IMR-90 (cell line): ENCODE measurements at regions not wholly inside any gene's neighbourhood (a gene's known extent, or its start where the extent isn't known, plus 50 kb on each side); places are given as distances from the start of the nearest gene placed in this dataset.

ENCODE experiments used
- ATAC-seq: fragments of 200-7000 bp; cut with Tn5 transposase; 2 replicates; pipeline ENCODE4 v1.9.1; 2020; ENCODE audit warnings: low read depth, mild to moderate bottlenecking, moderate library complexity
- BruUV-seq: library from RNA; stranded (reverse); fragments of 400-500 nt; replicated peaks from 2 replicates; lab custom pipeline; 2021; lab: Mats Ljungman, UMichigan
- CTCF ChIA-PET: fragments of 300-600 bp; formaldehyde crosslinking; extraction: SDS; loops from one replicate; lab custom pipeline; 2021; ENCODE audit warnings: antibody characterized with exemption; lab: Yijun Ruan, JAX
- POLR2A ChIA-PET: fragments of 300-600 bp; sonication (Branson Sonifier 250); formaldehyde crosslinking; loops from one replicate; lab custom pipeline; 2022; ENCODE audit warnings: antibody characterized with exemption; ENCODE audit not compliant: unreplicated experiment; lab: Charles Lee
- DNase-seq: peaks from one replicate; pipeline ENCODE4 v3.0.0; 2013
- H2AFZ ChIP-seq: replicated peaks from 2 replicates; pipeline ENCODE3; 2013; ENCODE audit warnings: low read length, mild to moderate bottlenecking; ENCODE audit not compliant: poor library complexity
- H2AK5ac ChIP-seq: 2 replicates; pipeline ENCODE4 v1.6.1; 2013; ENCODE audit warnings: low read depth, low read length, inconsistent platforms
- H2AK9ac ChIP-seq: replicated peaks from 2 replicates; pipeline ENCODE3; 2013; ENCODE audit warnings: mild to moderate bottlenecking, low read depth, low read length, moderate library complexity; ENCODE audit not compliant: poor library complexity
- H2BK120ac ChIP-seq: 2 replicates; pipeline ENCODE4 v1.6.1; 2013; ENCODE audit warnings: low read depth, low read length, inconsistent platforms
- H2BK15ac ChIP-seq: 3 replicates; pipeline ENCODE4 v1.6.1; 2013; ENCODE audit warnings: low read depth, low read length, inconsistent platforms
- H2BK20ac ChIP-seq: 2 replicates; pipeline ENCODE4 v1.6.1; 2013; ENCODE audit warnings: low read depth, mild to moderate bottlenecking, inconsistent platforms, low read length, moderate library complexity
- H2BK5ac ChIP-seq: 2 replicates; pipeline ENCODE4 v1.6.1; 2013; ENCODE audit warnings: mild to moderate bottlenecking, low read depth, low read length, inconsistent platforms; ENCODE audit not compliant: poor library complexity, severe bottlenecking
- H3K14ac ChIP-seq: replicated peaks from 2 replicates; pipeline ENCODE4 v1.6.1; 2013; ENCODE audit warnings: low read depth, low read length, inconsistent platforms
- H3K18ac ChIP-seq: 2 replicates; pipeline ENCODE4 v1.6.1; 2013; ENCODE audit warnings: low read depth, low read length, control low read depth
- H3K23ac ChIP-seq: 2 replicates; pipeline ENCODE4 v1.6.1; 2013; ENCODE audit warnings: low read depth, low read length, inconsistent platforms
- H3K27ac ChIP-seq: 2 replicates; pipeline ENCODE4 v1.5.1; 2013; ENCODE audit warnings: mild to moderate bottlenecking, control low read depth, low read length; ENCODE audit not compliant: insufficient read depth
- H3K27me3 ChIP-seq: 2 replicates; pipeline ENCODE4 v1.6.1; 2013; ENCODE audit warnings: low read length; ENCODE audit not compliant: control insufficient read depth, insufficient read depth
- H3K36me3 ChIP-seq: 2 replicates; pipeline ENCODE4 v1.6.1; 2013; ENCODE audit warnings: low read length, mixed read lengths; ENCODE audit not compliant: control insufficient read depth, insufficient read depth
- H3K4ac ChIP-seq: 2 replicates; pipeline ENCODE4 v1.6.1; 2013; ENCODE audit warnings: low read depth, low read length, inconsistent platforms
- H3K4me1 ChIP-seq: 2 replicates; pipeline ENCODE4 v1.6.1; 2013; ENCODE audit warnings: low read length, mixed read lengths; ENCODE audit not compliant: control insufficient read depth, insufficient read depth
- H3K4me2 ChIP-seq: 2 replicates; pipeline ENCODE4 v1.6.1; 2013; ENCODE audit warnings: low read depth, mild to moderate bottlenecking, control low read depth, low read length, moderate library complexity
- H3K4me3 ChIP-seq: 2 replicates; pipeline ENCODE4 v1.5.1; 2013; ENCODE audit warnings: low read depth, mild to moderate bottlenecking, control low read depth, low read length, moderate library complexity; ENCODE audit not compliant: insufficient read depth
- H3K56ac ChIP-seq: 2 replicates; pipeline ENCODE4 v1.6.1; 2013; ENCODE audit warnings: low read length, inconsistent platforms; ENCODE audit not compliant: insufficient read depth; ENCODE audit errors: extremely low read depth
- H3K79me1 ChIP-seq, 2 experiments: 2 replicates each; pipeline ENCODE4 v1.6.1; 2013; ENCODE audit warnings: low read length in 2 of 2, inconsistent platforms in 1 of 2, low read depth in 1 of 2
- H3K9ac ChIP-seq: 2 replicates; pipeline ENCODE4 v1.6.1; 2013; ENCODE audit warnings: low read depth, low read length, control low read depth
- H3K9me1 ChIP-seq: 2 replicates; pipeline ENCODE4 v1.6.1; 2013; ENCODE audit warnings: low read length, inconsistent platforms; ENCODE audit not compliant: insufficient read depth
- H3K9me3 ChIP-seq: 2 replicates; pipeline ENCODE4 v1.6.1; 2013; ENCODE audit warnings: low read length; ENCODE audit not compliant: control insufficient read depth, insufficient read depth
- H4K20me1 ChIP-seq: 2 replicates; pipeline ENCODE4 v1.6.1; 2013; ENCODE audit warnings: low read length, inconsistent platforms; ENCODE audit not compliant: insufficient read depth
- H4K5ac ChIP-seq: 2 replicates; pipeline ENCODE4 v1.6.1; 2013; ENCODE audit warnings: mild to moderate bottlenecking, low read depth, low read length, control low read depth
- H4K8ac ChIP-seq, 2 experiments: 2 replicates each; pipeline ENCODE4 v1.6.1; 2013; ENCODE audit warnings: low read depth in 2 of 2, low read length in 2 of 2, control low read depth in 1 of 2, inconsistent platforms in 1 of 2
- H4K91ac ChIP-seq: 2 replicates; pipeline ENCODE4 v1.6.1; 2013; ENCODE audit warnings: low read depth, low read length, inconsistent platforms; ENCODE audit not compliant: insufficient read depth
- BHLHE40 ChIP-seq: fragments of 150-350 bp; IDR thresholded peaks from 2 replicates; pipeline ENCODE4 v1.6.1; 2016; ENCODE audit warnings: mild to moderate bottlenecking, low read depth, low read length
- CEBPB ChIP-seq: IDR thresholded peaks from 2 replicates; pipeline ENCODE4 v1.6.1; 2012; ENCODE audit warnings: low read depth, low read length, improper control_type of control experiment
- CHD1 ChIP-seq: IDR thresholded peaks from 2 replicates; pipeline ENCODE4 v1.6.1; 2012; ENCODE audit warnings: low read depth, low read length, improper control_type of control experiment
- FOS ChIP-seq: fragments of 150-350 bp; IDR thresholded peaks from 2 replicates; pipeline ENCODE4 v1.6.1; 2016; ENCODE audit warnings: low read depth, low read length
- MAFK ChIP-seq: IDR thresholded peaks from 2 replicates; pipeline ENCODE4 v1.6.1; 2012; ENCODE audit warnings: low read depth, low read length, improper control_type of control experiment
- MAZ ChIP-seq: IDR thresholded peaks from 2 replicates; pipeline ENCODE4 v1.6.1; 2012; ENCODE audit warnings: low read depth, mild to moderate bottlenecking, low read length, improper control_type of control experiment, moderate library complexity, borderline replicate concordance
- MXI1 ChIP-seq: IDR thresholded peaks from 2 replicates; pipeline ENCODE4 v1.6.1; 2012; ENCODE audit warnings: low read depth, mild to moderate bottlenecking, low read length, moderate library complexity, borderline replicate concordance
- NFE2L2 ChIP-seq: fragments of 150-350 bp; IDR thresholded peaks from 2 replicates; pipeline ENCODE4 v1.6.1; 2016; ENCODE audit warnings: low read depth, mild to moderate bottlenecking, low read length
- POLR2A ChIP-seq: IDR thresholded peaks from 2 replicates; pipeline ENCODE4 v1.6.1; 2012; ENCODE audit warnings: mild to moderate bottlenecking, low read depth, low read length
- RAD21 ChIP-seq: IDR thresholded peaks from 2 replicates; pipeline ENCODE4 v1.6.1; 2012; ENCODE audit warnings: low read length, improper control_type of control experiment
- RCOR1 ChIP-seq: IDR thresholded peaks from 2 replicates; pipeline ENCODE4 v1.6.1; 2012; ENCODE audit warnings: mild to moderate bottlenecking, low read length, improper control_type of control experiment; ENCODE audit not compliant: insufficient replicate concordance
- RFX5 ChIP-seq: IDR thresholded peaks from 2 replicates; pipeline ENCODE4 v1.8.0; 2012; ENCODE audit warnings: low read depth, mild to moderate bottlenecking, low read length, moderate library complexity
- SMC3 ChIP-seq: fragments of 150-350 bp; IDR thresholded peaks from 2 replicates; pipeline ENCODE4 v1.6.1; 2016; ENCODE audit warnings: low read depth, mild to moderate bottlenecking, antibody characterized with exemption, low read length, moderate library complexity
- WGBS, 2 experiments: methylation state at CpG; one replicate each; pipeline versions ENCODE4 v1.1.5 to v1.1.7; 2013; ENCODE audit warnings: missing lambda C conversion rate in 2 of 2; ENCODE audit not compliant: insufficient read length in 1 of 2; ENCODE audit errors: extremely low coverage in 2 of 2; 5-methylcytosine and 5-hydroxymethylcytosine counted together
- dilution Hi-C: fragments of 300-500 bp; cut with HindIII; formaldehyde crosslinking; loops from one replicate; pipeline ENCODE4 v1.14.3; 2018; ENCODE audit warnings: low sequenced_read_pairs; ENCODE audit not compliant: unreplicated experiment
- in situ Hi-C: fragments of 300-500 bp; cut with MboI; formaldehyde crosslinking; loops from 3 replicates; pipeline ENCODE4 v1.14.3; 2019; ENCODE audit warnings: low sequenced_read_pairs, inconsistent platforms, mixed read lengths
- intact Hi-C: fragments of 100-400 bp; cut with micrococcal nuclease; formaldehyde crosslinking; loops from 2 replicates; pipeline ENCODE4 v1.10.0; 2022
- TF ChIP-seq, protein P1 (sequence below): conservative IDR thresholded peaks from 2 replicates; pipeline ENCODE4 v1.5.1; 2012; ENCODE audit warnings: mild to moderate bottlenecking, low read depth, low read length, improper control_type of control experiment
- TF ChIP-seq, protein P2 (sequence below): fragments of 150-350 bp; IDR thresholded peaks from 2 replicates; pipeline ENCODE4 v1.6.1; 2017; ENCODE audit warnings: mild to moderate bottlenecking, antibody characterized with exemption, low read length, low read depth
- TF ChIP-seq, protein P3 (sequence below): fragments of 150-350 bp; IDR thresholded peaks from 2 replicates; pipeline ENCODE4 v1.6.1; 2016; ENCODE audit warnings: low read depth, mild to moderate bottlenecking, low read length, moderate library complexity, borderline replicate concordance

DNA sequence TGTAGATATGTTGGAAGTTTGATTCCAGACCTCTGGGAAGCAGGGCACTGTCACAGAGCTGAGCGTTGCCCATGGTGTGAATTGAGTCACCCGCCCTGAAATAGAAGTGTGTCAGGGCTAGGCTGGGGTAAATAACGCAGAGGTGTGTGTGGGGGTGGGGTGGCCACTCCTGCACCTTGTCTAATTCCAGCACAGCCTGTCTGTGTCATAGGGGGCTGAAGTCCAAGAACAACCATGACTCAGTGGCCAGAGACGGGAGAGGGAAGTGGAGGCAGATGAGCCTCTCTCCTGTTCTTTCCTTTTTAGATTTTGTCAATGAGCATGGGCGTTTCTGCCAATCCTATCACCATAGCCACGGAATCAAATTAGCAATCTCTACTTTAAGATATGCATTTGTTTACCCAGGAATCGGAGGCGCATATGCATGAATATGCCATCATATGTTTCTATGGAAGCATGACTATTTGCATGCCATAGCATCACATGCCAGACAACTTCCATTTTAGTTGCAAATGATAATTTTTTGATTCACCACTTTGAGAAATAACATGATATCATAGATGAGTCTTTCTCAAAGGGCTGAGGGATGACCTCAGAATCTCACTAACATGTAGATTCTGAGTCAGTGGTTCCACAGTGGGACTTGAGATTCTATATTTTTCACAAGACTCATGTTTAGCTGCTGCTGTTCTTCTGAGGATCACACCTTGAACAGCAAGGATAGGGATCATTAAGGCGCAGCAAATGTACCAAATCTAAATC lies 852.9 kb downstream of the DCDC2C start:
- Histone ChIP-seq H2AK5ac (no peak overlapping the region), H3K4me2 (no peak overlapping the region), H4K20me1 (no peaks in the 10 kb centered on the region), H3K36me3 (no peaks in the 10 kb centered on the region), H3K9me1 (no peaks in the 10 kb centered on the region), H2BK120ac (no peak overlapping the region), H3K79me1 (no peaks in the 10 kb centered on the region), H2BK5ac (no peak overlapping the region), H3K27me3 (no peaks in the 10 kb centered on the region), H3K23ac (no peak overlapping the region), H4K91ac (no peak overlapping the region), H4K8ac (no peak overlapping the region), H2AFZ (no peak overlapping the region), H3K14ac (no peak overlapping the region), H3K4me3 (no peak overlapping the region), H3K56ac (no peak overlapping the region), H3K9ac (no peak overlapping the region), H2BK15ac (no peak overlapping the region), H3K18ac (no peak overlapping the region), H2BK20ac (no peak overlapping the region), H4K5ac (no peak overlapping the region), H3K9me3 (peaks cover 13% of the 10 kb centered on the region), H3K4me1 (no peaks in the 10 kb centered on the region), H3K27ac (no peak overlapping the region), H2AK9ac (no peak overlapping the region), H3K4ac (no peak overlapping the region)
- TF ChIP-seq, protein P1, sequence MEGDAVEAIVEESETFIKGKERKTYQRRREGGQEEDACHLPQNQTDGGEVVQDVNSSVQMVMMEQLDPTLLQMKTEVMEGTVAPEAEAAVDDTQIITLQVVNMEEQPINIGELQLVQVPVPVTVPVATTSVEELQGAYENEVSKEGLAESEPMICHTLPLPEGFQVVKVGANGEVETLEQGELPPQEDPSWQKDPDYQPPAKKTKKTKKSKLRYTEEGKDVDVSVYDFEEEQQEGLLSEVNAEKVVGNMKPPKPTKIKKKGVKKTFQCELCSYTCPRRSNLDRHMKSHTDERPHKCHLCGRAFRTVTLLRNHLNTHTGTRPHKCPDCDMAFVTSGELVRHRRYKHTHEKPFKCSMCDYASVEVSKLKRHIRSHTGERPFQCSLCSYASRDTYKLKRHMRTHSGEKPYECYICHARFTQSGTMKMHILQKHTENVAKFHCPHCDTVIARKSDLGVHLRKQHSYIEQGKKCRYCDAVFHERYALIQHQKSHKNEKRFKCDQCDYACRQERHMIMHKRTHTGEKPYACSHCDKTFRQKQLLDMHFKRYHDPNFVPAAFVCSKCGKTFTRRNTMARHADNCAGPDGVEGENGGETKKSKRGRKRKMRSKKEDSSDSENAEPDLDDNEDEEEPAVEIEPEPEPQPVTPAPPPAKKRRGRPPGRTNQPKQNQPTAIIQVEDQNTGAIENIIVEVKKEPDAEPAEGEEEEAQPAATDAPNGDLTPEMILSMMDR = no peak
- no peak for TF ChIP-seq MAFK
- no peak for TF ChIP-seq POLR2A
- TF ChIP-seq MXI1 = no peak
- TF ChIP-seq NFE2L2 = no peak
- no peak for TF ChIP-seq CEBPB
- TF ChIP-seq BHLHE40 = no peak
- TF ChIP-seq RCOR1 = no peak
- TF ChIP-seq RAD21 = no peak
- no peak for TF ChIP-seq SMC3
- TF ChIP-seq RFX5 = no peak
- TF ChIP-seq CHD1 = no peak
- TF ChIP-seq, protein P2, sequence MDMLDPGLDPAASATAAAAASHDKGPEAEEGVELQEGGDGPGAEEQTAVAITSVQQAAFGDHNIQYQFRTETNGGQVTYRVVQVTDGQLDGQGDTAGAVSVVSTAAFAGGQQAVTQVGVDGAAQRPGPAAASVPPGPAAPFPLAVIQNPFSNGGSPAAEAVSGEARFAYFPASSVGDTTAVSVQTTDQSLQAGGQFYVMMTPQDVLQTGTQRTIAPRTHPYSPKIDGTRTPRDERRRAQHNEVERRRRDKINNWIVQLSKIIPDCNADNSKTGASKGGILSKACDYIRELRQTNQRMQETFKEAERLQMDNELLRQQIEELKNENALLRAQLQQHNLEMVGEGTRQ = no peak
- no peak for TF ChIP-seq FOS
- no peak for TF ChIP-seq MAZ
- TF ChIP-seq, protein P3, sequence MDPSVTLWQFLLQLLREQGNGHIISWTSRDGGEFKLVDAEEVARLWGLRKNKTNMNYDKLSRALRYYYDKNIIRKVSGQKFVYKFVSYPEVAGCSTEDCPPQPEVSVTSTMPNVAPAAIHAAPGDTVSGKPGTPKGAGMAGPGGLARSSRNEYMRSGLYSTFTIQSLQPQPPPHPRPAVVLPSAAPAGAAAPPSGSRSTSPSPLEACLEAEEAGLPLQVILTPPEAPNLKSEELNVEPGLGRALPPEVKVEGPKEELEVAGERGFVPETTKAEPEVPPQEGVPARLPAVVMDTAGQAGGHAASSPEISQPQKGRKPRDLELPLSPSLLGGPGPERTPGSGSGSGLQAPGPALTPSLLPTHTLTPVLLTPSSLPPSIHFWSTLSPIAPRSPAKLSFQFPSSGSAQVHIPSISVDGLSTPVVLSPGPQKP = no peak
- intact Hi-C loops = no loop called here
- 20% methylated on average over 1 of the region's 9 CpGs; no CpG with 5 or more reads in 1 of the 2 experiments for WGBS, 2 experiments
- in situ Hi-C loops = no loop called here
- ChIA-PET POLR2A (no interaction called here), CTCF (no interaction called here)
- DNase-seq (no peak), ATAC-seq (no peak)
- BruUV-seq = no TSS peak
- dilution Hi-C loops = no loop called here
